Right lobe of liver (tissue), 6 donors: ENCODE measurements at regions not wholly inside any gene's neighbourhood (a gene's known extent, or its start where the extent isn't known, plus 50 kb on each side); places are given as distances from the start of the nearest gene placed in this dataset.

Experiments
- ATAC-seq, 4 donors: fragments of 200-7000 bp; cut with Tn5 transposase; one replicate each; pipeline ENCODE4 v1.9.1; 2020; ENCODE audit warnings: mild to moderate bottlenecking in 4 of 4, moderate library complexity in 4 of 4
- DNase-seq, 3 donors: peaks; one replicate each; pipeline ENCODE4 v3.0.0-alpha.2; 2020
- H3K27ac ChIP-seq, 3 donors: fragments of 200-600 bp; one replicate each; pipeline ENCODE4 v1.8.0; 2022
- H3K27me3 ChIP-seq, 2 donors: fragments of 200-600 bp; one replicate each; pipeline ENCODE4 v1.8.0; 2022
- H3K36me3 ChIP-seq, 4 donors: fragments of 200-600 bp; sonication (generic) in 1 of 4; one replicate each; pipeline versions ENCODE4 v1.5.1 to v1.8.0; 2017 to 2022; ENCODE audit warnings: control low read depth in 1 of 4
- H3K4me1 ChIP-seq, 4 donors: fragments of 200-600 bp; sonication (generic) in 1 of 4; one replicate each; pipeline versions ENCODE4 v1.5.1 to v1.8.0; 2017 to 2022; ENCODE audit warnings: control low read depth in 1 of 4
- H3K4me3 ChIP-seq, 3 donors: fragments of 200-600 bp; one replicate each; pipeline ENCODE4 v1.8.0; 2022
- H3K9me3 ChIP-seq, 4 donors: fragments of 200-600 bp; sonication (generic) in 1 of 4; one replicate each; pipeline versions ENCODE4 v1.5.1 to v1.8.0; 2017 to 2022; ENCODE audit warnings: control low read depth in 1 of 4
- POLR2A ChIP-seq: fragments of 450-650 bp; IDR thresholded peaks from one replicate; pipeline ENCODE4 v1.6.1; 2017; ENCODE audit warnings: antibody characterized with exemption, mild to moderate bottlenecking
- WGBS: methylation state at CpG from one replicate; pipeline ENCODE4 v1.1.6; 2018; ENCODE audit warnings: low coverage, low lambda C conversion rate; ENCODE audit not compliant: insufficient coverage; ENCODE audit errors: missing lambda C conversion rate; 5-methylcytosine and 5-hydroxymethylcytosine counted together
- intact Hi-C, 2 donors: fragments of 100-400 bp; cut with DNase I; formaldehyde crosslinking; loops; one replicate each; pipeline versions ENCODE4 v1.11.2 to v1.14.1; 2022
- TF ChIP-seq, protein P1 (sequence below), 4 donors: fragments of 200-600 bp in 3 of 4; fragments of 450-650 bp in 1 of 4; IDR thresholded peaks; one replicate each; pipeline versions ENCODE4 v1.5.1 to v1.8.0; 2016 to 2022; ENCODE audit warnings: antibody characterized with exemption in 4 of 4, mild to moderate bottlenecking in 2 of 4
- donor health status: DM: no; HTN: yes; CAD: no.
- donor health status: DM: no; HTN: no; CAD: no.
- donor health status: DM: no; HTN: no; CAD: no.
- donor health status: DM: no; HTN: yes; CAD: no.
- donor health status: DM: no; HTN: yes; CAD: no.

DNA sequence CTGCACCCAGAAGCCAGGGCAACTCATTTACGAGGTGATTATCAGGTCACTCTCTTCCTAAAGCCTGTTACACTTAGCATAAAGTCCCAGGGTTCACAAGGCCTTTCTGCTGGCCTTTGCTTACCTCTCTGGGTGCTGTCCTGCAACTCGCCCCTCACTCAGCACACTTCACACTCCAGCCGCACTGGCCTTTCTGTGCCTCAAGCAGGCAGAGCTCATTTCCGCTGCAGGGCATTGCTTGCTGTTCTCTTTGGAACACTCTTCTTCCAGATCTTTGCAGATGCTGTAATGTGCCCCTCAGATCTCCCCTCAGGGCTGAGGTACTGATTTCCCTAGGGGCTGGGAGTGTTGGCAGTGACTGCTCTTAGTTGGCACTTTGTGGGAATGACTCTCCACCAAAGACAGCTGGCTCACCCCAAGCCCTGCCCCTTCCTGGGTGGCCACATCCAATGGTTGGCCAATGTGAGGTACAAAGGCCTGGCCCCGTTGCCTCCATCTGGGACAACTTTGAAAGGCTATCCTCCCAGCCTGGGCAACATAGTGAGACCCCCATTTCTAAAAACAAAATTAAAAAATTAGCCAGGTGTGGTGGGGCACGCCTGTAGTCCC, 50.8 kb upstream of the SSBP3 start:
- TF ChIP-seq POLR2A = no peak
- TF ChIP-seq, protein P1, sequence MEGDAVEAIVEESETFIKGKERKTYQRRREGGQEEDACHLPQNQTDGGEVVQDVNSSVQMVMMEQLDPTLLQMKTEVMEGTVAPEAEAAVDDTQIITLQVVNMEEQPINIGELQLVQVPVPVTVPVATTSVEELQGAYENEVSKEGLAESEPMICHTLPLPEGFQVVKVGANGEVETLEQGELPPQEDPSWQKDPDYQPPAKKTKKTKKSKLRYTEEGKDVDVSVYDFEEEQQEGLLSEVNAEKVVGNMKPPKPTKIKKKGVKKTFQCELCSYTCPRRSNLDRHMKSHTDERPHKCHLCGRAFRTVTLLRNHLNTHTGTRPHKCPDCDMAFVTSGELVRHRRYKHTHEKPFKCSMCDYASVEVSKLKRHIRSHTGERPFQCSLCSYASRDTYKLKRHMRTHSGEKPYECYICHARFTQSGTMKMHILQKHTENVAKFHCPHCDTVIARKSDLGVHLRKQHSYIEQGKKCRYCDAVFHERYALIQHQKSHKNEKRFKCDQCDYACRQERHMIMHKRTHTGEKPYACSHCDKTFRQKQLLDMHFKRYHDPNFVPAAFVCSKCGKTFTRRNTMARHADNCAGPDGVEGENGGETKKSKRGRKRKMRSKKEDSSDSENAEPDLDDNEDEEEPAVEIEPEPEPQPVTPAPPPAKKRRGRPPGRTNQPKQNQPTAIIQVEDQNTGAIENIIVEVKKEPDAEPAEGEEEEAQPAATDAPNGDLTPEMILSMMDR (IDR thresholded peaks at IDR 0.05) = no peak
- no peak overlapping the region for H3K4me3 ChIP-seq
- no peaks in the 10 kb centered on the region for H3K27me3 ChIP-seq
- DNase-seq (no peak), ATAC-seq (no peak)
- intact Hi-C loops = no loop called here
- no peak overlapping the region for H3K27ac ChIP-seq
- H3K9me3 ChIP-seq = no peaks in the 10 kb centered on the region
- WGBS = 82% methylated on average over 5 of the region's 6 CpGs
- H3K4me1 ChIP-seq = no peaks in the 10 kb centered on the region
- no peaks in the 10 kb centered on the region for H3K36me3 ChIP-seq

GRCh38 chr1:54456361-54456760, 50.2 kb upstream of the SSBP3 start:
- TF ChIP-seq, protein P1 (IDR thresholded peaks at IDR 0.05) = no peak
- no peak for TF ChIP-seq POLR2A
- DNase-seq = no peak
- Histone ChIP-seq H3K4me3 (no peak overlapping the region), H3K27me3 (no peaks in the 10 kb centered on the region), H3K36me3 (no peaks in the 10 kb centered on the region), H3K4me1 (no peaks in the 10 kb centered on the region), H3K9me3 (no peaks in the 10 kb centered on the region), H3K27ac (no peak overlapping the region)
- intact Hi-C loops = no loop called here
- no peak for ATAC-seq
- 62% methylated on average over 3 of the region's 3 CpGs for WGBS
